ENCODE measurements at regions not wholly inside any gene's neighbourhood (a gene's known extent, or its start where the extent isn't known, plus 50 kb on each side); places are given as distances from the start of the nearest gene placed in this dataset.

- no peak for DNase-seq
- TF ChIP-seq POLR2A (IDR thresholded peaks at IDR 0.05; ENCODE audit: low read length): no peak
- TF ChIP-seq GATA1 (IDR thresholded peaks at IDR 0.05; ENCODE audit: low read depth, low read length): no peak
These were observed 53.5 kb upstream of the TIPARP start for GRCh38 chr3:156620901-156621300.

GRCh38 chr3:156620260-156620659, 54.1 kb upstream of the TIPARP start:
- no peak for TF ChIP-seq GATA1 (IDR thresholded peaks at IDR 0.05; ENCODE audit: low read depth, low read length)
- peak; percentile 57 to 73 for DNase-seq

- no peak for TF ChIP-seq GATA1 (IDR thresholded peaks at IDR 0.05; ENCODE audit: low read depth, low read length)
- no peak for TF ChIP-seq POLR2A (IDR thresholded peaks at IDR 0.05; ENCODE audit: low read length)
- no peak for DNase-seq
These were observed 55.0 kb upstream of the TIPARP start for GRCh38 chr3:156619376-156619775.

GRCh38 chr3:156617781-156618180, 56.6 kb upstream of the TIPARP start:
- DNase-seq: peak in 1 of 2 experiments; percentile 9

GRCh38 chr3:156617145-156617544, 57.2 kb upstream of the TIPARP start:
- no peak for TF ChIP-seq GATA1 (IDR thresholded peaks at IDR 0.05; ENCODE audit: low read depth, low read length)
- no peak for TF ChIP-seq POLR2A (IDR thresholded peaks at IDR 0.05; ENCODE audit: low read length)
- no peak for DNase-seq

More at GRCh38 chr3:156617781-156618180, 56.6 kb upstream of the TIPARP start:
- TF ChIP-seq POLR2A (IDR thresholded peaks at IDR 0.05; ENCODE audit: low read length) (no peak), GATA1 (IDR thresholded peaks at IDR 0.05; ENCODE audit: low read depth, low read length) (no peak)

GRCh38 chr3:156615592-156616173, 58.7 kb upstream of the TIPARP start:
- no peak for DNase-seq
- no peak for TF ChIP-seq GATA1 (IDR thresholded peaks at IDR 0.05; ENCODE audit: low read depth, low read length)

GRCh38 chr3:156614642-156615511, 59.5 kb upstream of the TIPARP start:
- DNase-seq: no peak
- TF ChIP-seq POLR2A (IDR thresholded peaks at IDR 0.05; ENCODE audit: low read length): no peak
- no peak for TF ChIP-seq GATA1 (IDR thresholded peaks at IDR 0.05; ENCODE audit: low read depth, low read length)

- DNase-seq: no peak
- TF ChIP-seq GATA1 (IDR thresholded peaks at IDR 0.05; ENCODE audit: low read depth, low read length) (no peak), POLR2A (IDR thresholded peaks at IDR 0.05; ENCODE audit: low read length) (no peak)
These were observed 58.0 kb upstream of the SSR3 start for GRCh38 chr3:156612903-156613302.

GRCh38 chr3:156611870-156612494, 57.1 kb upstream of the SSR3 start:
- TF ChIP-seq POLR2A (IDR thresholded peaks at IDR 0.05; ENCODE audit: low read length) (no peak), GATA1 (IDR thresholded peaks at IDR 0.05; ENCODE audit: low read depth, low read length) (no peak)
- DNase-seq: no peak

GRCh38 chr3:156610154-156610553, 55.2 kb upstream of the SSR3 start:
- DNase-seq: no peak
- TF ChIP-seq GATA1 (IDR thresholded peaks at IDR 0.05; ENCODE audit: low read depth, low read length): no peak
- TF ChIP-seq POLR2A (IDR thresholded peaks at IDR 0.05; ENCODE audit: low read length): no peak

- DNase-seq: no peak
- TF ChIP-seq GATA1 (IDR thresholded peaks at IDR 0.05; ENCODE audit: low read depth, low read length) (no peak), POLR2A (IDR thresholded peaks at IDR 0.05; ENCODE audit: low read length) (no peak)
These were observed 54.6 kb upstream of the SSR3 start for GRCh38 chr3:156609546-156609945.

GRCh38 chr3:156608601-156609514, 53.9 kb upstream of the SSR3 start:
- TF ChIP-seq GATA1 (IDR thresholded peaks at IDR 0.05; ENCODE audit: low read depth, low read length) (no peak), POLR2A (IDR thresholded peaks at IDR 0.05; ENCODE audit: low read length) (no peak)
- no peak for DNase-seq

- no peak for TF ChIP-seq POLR2A (IDR thresholded peaks at IDR 0.05; ENCODE audit: low read length)
- no peak for TF ChIP-seq GATA1 (IDR thresholded peaks at IDR 0.05; ENCODE audit: low read depth, low read length)
- DNase-seq: peak in 1 of 2 experiments; percentile 7
These were observed 51.8 kb upstream of the SSR3 start for GRCh38 chr3:156606729-156607128.
